Stimulated activated naive CD4-positive, alpha-beta T cell treated with Interleukin-2 at 50 U/mL for 16 hours (primary cell): ENCODE measurements at regions not wholly inside any gene's neighbourhood (a gene's known extent, or its start where the extent isn't known, plus 50 kb on each side); places are given as distances from the start of the nearest gene placed in this dataset.

Source experiments
- DNase-seq: peaks from one replicate; lab custom pipeline; 2025; lab: John Stamatoyannopoulos, UW

GRCh38 chr2:173766537-173767289 is 198.5 kb downstream of the SP3 start:
- DNase-seq, result no peak

DNA sequence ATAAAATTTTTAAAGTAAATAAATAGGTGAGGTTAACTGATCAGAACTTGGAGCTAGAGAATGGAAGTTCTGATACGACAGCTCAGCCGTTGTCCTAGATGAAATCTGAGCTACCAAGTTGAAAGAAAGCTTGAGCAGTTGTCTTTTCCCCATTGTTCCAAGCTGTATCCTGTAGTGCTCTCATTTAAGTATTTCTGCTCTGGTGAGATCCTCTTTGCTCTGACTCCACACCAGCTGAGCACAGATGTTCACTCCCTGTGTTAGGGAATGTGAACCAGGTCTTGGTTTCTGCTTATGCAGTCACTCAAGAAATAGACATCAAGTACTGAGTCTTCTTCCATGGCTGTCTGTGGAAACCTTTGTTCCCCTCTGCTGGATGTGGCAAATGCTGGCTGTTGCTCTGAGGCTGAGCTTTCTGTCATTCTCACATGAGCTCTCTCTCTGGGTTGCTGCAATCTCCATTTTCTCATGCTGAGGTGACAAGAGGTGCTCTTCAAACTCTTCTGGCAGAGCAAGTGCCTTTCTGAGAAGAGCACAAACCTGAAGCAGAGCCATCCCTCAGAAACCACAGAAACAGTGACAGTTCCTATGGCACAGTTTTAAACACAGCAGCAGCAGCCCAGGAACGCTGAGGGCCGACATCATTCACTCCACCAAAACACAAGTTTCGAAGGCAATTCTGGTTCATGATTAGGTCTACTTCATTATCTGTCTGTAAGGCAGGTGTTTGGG is 194.1 kb downstream of the SP3 start:
- no peak for DNase-seq

DNA sequence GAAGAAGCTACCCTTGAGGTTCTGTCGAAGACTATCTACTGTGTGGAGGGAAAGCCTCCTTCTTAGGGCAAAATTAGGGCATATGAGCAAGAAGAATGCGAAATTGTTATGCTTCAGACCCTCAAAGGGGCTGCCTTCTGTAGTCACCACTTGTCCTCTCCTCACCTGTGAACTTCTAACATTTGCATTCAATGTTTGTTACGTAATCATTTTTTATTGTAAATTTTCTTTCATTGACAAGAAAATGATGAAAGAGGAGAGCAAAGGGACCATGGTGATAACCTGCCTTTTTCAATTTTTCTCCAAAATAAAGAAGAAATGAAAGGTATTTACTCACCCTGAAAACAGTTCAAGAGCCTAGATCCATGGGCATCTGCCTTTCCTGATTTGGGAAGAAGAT is 193.0 kb downstream of the SP3 start:
- no peak for DNase-seq

DNA sequence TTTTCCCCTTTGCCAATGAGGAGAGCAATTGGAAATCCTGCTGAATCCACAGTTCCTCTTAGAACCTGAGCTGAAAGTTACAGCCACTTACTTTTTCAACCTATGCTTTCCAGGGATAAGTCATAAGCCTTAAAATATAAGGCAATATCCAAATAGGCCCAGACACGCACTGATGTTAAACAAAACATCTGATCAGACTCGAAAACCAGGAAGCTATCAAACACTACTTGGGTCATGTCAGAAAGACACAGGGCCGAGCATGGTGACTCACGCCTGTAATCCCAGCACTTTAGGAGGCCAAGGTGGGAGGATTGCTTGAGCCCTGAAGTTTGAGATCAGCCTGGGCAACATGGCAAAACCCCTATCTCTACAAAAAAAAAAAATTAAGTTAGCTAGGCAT is 192.1 kb downstream of the SP3 start:
- no peak for DNase-seq

GRCh38 chr2:173775440-173775839 is 189.7 kb downstream of the SP3 start:
- DNase-seq, result no peak

GRCh38 chr2:173782681-173783080 is 182.5 kb downstream of the SP3 start:
- no peak for DNase-seq

DNA sequence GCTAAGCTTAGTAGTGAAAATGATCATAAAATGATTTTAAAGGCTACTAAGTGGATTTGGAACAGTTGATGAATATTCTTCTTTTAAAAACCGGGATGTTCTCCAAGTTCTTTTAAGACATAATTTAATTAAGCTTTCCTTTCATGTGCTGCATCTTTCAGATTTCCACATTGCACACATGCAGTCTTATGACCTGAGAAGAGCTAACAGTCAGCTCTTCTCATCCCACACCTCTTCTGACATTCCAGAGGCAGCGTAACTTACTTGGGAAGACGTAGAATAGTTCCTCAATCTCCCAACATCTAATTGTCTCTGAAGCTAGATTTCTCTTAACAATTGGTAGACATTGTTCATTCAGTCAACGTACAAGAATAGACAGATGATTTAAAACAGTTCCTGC is 181.8 kb downstream of the SP3 start:
- DNase-seq, result no peak

DNA sequence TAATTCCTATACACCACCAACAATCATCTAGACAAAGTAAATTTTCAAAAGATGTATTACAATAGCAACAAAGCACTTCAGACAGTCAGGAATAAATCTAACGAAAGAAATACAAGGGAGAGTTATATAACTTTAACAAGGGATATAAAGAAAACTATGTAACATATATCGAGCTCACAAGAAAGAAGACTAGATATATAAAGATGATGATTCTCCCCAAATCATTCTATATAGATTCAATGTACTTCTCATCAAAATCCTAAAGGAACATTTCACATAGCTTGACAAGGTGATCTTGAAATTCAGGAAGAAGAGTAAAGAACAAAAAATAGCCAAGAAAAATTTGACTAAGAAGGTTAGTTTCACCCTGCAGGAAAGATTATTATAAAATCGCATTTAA is 179.4 kb downstream of the SP3 start:
- DNase-seq, result no peak

DNA sequence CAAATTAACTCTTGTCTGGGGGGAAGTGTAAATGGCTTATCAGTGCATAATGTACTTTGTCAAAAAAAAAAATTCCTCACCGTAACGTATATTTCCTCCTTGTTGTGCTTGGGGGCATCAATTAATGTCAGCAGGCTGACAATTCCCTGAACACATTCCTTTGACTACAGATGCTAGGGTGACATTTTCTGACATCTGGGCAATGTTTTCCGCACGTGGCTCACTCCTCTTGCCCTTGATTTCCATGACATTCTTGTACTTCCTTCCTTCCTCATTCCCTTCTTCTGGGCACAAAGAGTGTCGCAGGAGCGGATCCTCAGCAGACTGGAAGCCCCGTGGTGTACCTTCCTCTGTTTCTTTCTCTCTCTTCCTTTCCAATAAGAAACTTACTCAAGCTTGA is 173.7 kb downstream of the SP3 start:
- DNase-seq, result no peak

GRCh38 chr2:173792166-173792565 is 173.0 kb downstream of the SP3 start:
- DNase-seq, result no peak

- no peak for DNase-seq
Observed at GRCh38 chr2:173792741-173793140, 172.4 kb downstream of the SP3 start.

DNA sequence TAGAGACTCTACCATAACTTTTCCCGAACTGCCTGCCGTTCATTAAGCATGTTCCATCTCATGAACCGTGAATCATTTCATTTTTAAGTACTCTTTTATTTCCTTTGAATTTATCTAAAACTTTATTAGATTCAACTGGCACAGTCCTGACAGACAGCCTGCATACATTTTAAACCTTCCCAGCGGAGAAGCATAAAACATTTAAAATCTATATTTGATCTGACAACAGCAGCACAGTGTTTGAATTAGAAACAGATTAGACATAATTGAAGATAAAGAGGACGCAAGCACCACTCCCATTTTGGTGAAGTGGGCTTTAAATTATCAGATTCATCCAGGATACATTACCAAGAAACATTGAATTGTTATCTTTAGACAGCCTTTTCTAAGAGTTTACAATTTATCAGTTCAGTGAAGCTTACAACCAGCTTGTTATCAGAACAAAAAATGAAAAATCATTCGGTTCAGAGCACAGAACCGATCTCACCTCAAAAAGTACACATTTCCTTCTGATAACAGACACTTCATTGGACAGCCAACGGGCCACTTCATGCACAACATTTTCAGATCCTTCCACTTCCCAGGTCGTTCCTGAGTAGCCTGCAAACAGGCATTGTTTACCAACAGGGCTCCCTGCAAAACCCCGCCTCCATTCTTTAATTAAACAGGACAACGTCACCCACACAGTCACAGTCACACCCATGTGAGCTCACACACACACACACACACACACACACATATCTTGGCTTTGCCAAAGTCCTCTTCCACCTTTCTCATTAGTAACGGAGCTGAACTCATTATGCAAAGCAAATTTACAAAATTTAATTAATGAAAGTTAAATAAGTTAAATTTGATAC is 171.2 kb downstream of the SP3 start:
- DNase-seq, result no peak

- no peak for DNase-seq
Observed at GRCh38 chr2:173797586-173798263, 167.4 kb downstream of the SP3 start.

DNA sequence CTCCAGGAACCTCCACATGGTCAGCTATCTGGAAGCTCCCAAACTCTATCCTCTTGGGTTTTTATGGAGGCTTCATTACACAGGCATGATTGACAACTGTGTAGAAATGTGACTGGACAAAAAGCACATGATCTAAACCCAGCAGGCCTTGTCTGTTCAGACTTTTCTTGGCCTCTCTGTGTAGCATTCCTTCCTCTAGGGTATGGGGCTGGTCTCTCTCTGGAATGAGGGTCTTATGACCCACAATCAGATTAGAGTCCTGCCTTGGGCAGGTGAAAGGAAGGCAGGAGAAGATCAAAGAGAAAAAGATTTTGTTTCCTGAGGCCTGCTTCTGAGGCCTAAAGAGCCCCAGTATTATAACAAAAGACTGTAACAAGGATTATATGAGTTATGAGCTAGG is 162.7 kb downstream of the SP3 start:
- no peak for DNase-seq

DNA sequence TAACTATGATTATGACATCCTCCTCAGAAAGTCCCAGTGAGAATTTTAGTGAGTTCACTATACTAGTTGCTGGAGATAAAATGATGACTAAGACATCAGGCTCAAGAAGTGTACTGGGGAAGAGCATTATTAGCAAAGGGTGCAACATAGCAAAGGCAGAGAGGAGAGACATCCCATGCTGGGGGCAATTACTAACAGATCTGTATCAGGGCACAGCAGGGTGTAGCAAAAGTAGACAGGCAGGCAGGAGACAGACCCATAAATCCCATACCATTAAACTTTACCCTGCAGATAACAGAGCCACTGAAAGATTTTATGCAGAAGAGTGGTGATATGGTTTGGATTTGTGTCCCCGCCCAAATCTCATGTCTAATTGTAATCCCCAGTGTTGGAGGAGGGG is 161.7 kb downstream of the SP3 start:
- no peak for DNase-seq

DNA sequence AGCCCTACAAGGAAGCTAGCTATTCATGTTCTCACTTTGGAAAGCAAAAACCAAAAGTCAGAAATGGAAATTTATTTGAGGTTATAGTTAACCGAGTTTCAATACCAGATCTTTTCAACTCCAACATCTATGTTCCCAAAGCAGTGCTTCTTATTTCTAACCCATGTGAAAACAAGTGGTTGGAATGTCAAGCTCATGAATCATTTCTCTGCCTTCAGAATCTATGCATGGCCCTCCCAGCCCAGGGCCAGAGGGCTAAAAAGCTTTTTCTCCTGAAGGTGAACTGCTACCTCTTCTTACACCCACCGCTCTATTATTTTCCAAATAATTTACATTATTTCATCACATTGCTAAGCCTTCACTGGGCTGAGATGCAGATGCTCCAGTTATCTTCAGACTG is 158.4 kb downstream of the SP3 start:
- no peak for DNase-seq

DNA sequence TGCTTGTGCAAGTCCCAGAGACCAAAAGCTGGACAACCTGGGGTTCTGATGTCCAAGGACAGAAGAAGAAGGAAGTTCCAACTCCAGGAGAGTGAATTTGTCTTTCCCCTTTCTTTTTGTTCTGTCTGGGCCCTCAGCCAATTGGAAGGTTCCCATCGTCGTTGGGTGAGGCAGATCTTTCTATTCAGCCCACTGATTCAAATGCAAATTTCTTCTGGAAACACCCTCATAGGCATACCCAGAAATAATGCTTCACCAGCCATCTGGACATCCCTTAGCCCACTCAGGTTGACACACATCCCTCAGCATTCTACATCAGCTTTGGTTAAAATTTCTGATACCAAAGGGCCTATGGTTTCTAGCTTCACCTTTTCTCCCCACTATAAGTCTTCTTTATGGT is 156.5 kb downstream of the SP3 start:
- DNase-seq, result no peak

DNA sequence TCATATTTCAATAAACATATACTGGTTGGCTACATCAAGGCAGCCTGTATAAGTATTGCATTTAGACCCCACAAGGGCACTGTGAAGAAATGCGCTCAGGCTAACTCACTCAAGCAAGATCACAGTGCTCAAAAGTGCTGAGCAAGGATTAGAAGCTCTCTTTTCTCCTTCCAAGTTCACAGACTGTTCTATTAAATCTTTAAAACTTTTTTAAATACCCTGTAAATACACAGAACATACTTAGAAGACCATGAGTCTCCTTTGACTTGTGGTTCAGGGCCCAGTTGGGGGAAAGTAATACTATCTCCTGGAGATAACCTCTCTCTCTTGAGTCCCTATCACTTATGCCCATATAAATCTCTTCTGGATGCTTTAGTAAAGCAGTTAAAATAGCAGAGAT is 152.9 kb downstream of the SP3 start:
- no peak for DNase-seq

DNA sequence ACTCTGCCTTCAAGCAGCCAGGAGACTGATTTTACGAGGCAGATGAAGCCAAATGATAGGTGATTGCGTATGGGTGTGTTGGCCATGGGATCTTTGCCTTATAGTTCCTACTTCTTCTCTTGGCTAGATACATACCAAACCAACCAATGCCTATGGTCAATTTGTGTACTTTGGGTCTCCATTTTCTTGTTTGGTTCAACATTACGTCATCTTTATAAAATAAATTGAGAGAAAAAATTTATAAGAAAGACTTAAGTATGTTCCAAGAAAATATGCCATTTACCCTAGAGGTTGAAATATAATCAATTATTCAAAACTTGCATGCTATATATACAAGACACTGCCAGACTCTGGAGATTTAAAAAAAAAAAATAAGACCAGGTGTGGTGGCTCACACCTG is 150.9 kb downstream of the SP3 start:
- DNase-seq, result no peak

- no peak for DNase-seq
Observed at GRCh38 chr2:173815772-173816171, 149.4 kb downstream of the SP3 start.

DNA sequence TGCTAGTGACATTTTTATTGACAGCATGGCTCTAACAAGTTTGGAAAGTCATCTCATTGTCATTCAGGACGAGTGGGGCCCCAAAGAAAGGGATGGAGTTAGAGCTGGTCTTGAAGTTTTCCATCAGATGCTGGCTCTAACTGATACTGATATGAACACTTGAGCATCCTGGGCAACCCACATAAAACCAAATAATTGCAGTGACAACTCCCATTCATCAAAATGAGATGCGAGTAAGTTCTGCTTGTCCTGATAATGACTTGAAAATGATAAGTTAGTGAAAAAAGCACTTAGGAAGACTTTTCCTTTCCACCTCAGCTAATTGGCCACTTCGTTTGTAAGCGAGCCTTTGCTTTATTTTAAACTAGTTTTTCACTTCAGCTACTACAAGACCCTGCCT is 147.6 kb downstream of the SP3 start:
- no peak for DNase-seq

GRCh38 chr2:173818285-173818684 is 146.9 kb downstream of the SP3 start:
- DNase-seq, result no peak
